ENCODE measurements at regions not wholly inside any gene's neighbourhood (a gene's known extent, or its start where the extent isn't known, plus 50 kb on each side); places are given as distances from the start of the nearest gene placed in this dataset.

DNA sequence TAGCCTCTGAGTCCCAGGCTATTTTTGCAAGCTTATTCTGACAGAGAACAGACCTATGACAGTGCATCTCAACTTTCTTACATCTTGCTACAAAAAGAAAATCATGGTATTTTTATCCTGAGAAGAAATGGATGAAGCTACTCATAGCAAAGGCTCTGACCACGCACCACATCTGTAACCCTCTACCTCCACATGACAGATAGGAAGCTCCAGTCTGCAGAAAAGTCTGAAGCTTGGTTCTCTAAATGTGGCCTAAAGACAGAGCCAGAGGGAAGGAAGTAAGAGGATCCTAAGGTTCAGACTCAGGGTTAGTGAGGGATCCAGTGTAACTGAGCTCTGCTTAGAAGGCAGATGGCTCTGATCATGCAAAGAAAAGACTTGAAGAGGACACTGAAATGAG, 58.4 kb upstream of the ABCB5 start:
- CTCF ChIA-PET: no interaction called here
- H3K27me3 Mint-ChIP-seq: peaks cover 6% of the 10 kb centered on the region

DNA sequence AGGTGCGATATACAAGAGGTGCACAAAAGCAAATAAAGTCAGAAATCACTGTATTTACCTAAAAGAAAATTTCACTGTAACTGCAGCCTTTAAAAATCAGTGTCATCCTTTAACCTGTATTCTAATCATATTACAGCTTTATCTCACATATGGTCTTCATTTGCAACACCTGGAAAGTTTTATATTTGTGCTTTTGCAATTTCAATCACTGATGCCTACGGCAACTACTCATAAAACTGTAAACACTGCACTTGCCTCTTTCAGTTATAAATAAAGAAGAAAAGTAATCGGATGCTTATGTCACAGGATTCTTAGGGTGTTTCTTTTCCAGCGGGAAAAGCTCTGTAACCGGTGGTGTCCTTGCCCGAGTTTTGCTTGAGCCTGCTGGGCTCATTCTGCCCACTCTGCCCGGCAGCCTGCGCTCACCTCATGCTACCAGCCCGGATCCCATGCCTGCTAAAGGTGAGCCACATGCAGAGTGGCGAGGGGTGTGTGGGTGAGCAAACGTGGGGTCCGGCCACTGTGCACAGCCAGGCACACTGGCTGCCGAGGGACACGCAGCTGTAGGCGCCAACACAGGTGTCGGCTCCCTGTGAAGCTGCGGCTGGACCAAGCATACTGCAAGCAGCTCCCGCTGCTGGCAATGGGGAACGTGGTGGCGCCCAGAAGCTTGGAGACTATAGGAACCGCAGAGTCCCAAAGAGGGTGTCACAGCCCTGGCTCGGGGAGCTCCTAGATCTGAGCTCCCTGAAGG, 56.3 kb upstream of the ABCB5 start:
- no peaks in the 10 kb centered on the region for H3K4me1 ChIP-seq (ENCODE audit: control insufficient read depth in 2 of 2, insufficient read depth in 2 of 2, low read length in 2 of 2)
- peaks cover 6% of the 10 kb centered on the region for H3K27me3 Mint-ChIP-seq
- POLR2A ChIA-PET: no interaction called here
- ATAC-seq (ENCODE audit: low read depth) (no peak), DNase-seq (no peak)
- H3K4me3 ChIP-seq (ENCODE audit: control extremely low read depth in 1 of 5, extremely low read depth in 1 of 5, insufficient read depth in 1 of 5, low read depth in 2 of 5, low read length in 4 of 5): no peak overlapping the region
- no peak overlapping the region for H2AFZ ChIP-seq (ENCODE audit: insufficient read depth, low read depth, low read length, poor library complexity, severe bottlenecking)
- H3K4me2 ChIP-seq (replicated peaks; ENCODE audit: low read depth, low read length, poor library complexity, severe bottlenecking): no peak overlapping the region
- 96% methylated on average over 20 of the region's 22 CpGs for WGBS (ENCODE audit: insufficient coverage)
- H3K4me1 Mint-ChIP-seq: no peaks in the 10 kb centered on the region
- no peaks in the 10 kb centered on the region for H3K36me3 ChIP-seq (replicated peaks in 1 of 2; ENCODE audit: control extremely low read depth in 1 of 2, control insufficient read depth in 1 of 2, extremely low read depth in 1 of 2, insufficient read depth in 2 of 2, low read length in 1 of 2)
- H3K27ac ChIP-seq (ENCODE audit: low read length in 2 of 2): no peak overlapping the region
- CTCF ChIA-PET: no interaction called here
- no peak overlapping the region for H3K4me3 Mint-ChIP-seq
- no peaks in the 10 kb centered on the region for H4K20me1 ChIP-seq (ENCODE audit: control insufficient read depth, insufficient read depth, low read length, poor library complexity, severe bottlenecking)
- intact Hi-C loops (cut with micrococcal nuclease): no loop called here
- H3K27me3 ChIP-seq (replicated peaks in 1 of 4; ENCODE audit: control extremely low read depth in 1 of 4, control insufficient read depth in 3 of 4, insufficient read depth in 4 of 4, low read length in 3 of 4): no peaks in the 10 kb centered on the region
- no peaks in the 10 kb centered on the region for H3K9me3 Mint-ChIP-seq (ENCODE audit: insufficient read depth)
- TF ChIP-seq, protein P1, sequence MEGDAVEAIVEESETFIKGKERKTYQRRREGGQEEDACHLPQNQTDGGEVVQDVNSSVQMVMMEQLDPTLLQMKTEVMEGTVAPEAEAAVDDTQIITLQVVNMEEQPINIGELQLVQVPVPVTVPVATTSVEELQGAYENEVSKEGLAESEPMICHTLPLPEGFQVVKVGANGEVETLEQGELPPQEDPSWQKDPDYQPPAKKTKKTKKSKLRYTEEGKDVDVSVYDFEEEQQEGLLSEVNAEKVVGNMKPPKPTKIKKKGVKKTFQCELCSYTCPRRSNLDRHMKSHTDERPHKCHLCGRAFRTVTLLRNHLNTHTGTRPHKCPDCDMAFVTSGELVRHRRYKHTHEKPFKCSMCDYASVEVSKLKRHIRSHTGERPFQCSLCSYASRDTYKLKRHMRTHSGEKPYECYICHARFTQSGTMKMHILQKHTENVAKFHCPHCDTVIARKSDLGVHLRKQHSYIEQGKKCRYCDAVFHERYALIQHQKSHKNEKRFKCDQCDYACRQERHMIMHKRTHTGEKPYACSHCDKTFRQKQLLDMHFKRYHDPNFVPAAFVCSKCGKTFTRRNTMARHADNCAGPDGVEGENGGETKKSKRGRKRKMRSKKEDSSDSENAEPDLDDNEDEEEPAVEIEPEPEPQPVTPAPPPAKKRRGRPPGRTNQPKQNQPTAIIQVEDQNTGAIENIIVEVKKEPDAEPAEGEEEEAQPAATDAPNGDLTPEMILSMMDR (IDR thresholded peaks at IDR 0.05): no peak
- TF ChIP-seq EZH2 (IDR thresholded peaks at IDR 0.05; ENCODE audit: borderline replicate concordance, insufficient read depth, low read depth, low read length, poor library complexity, severe bottlenecking): no peak
- H3K27ac Mint-ChIP-seq: no peak overlapping the region
- H3K79me2 ChIP-seq (ENCODE audit: control insufficient read depth, insufficient read depth, low read length): no peaks in the 10 kb centered on the region
- H3K9ac ChIP-seq (ENCODE audit: low read length): no peak overlapping the region
- H3K9me3 ChIP-seq (ENCODE audit: control extremely low read depth in 1 of 3, control insufficient read depth in 2 of 3, insufficient read depth in 1 of 3, low read length in 2 of 3): peaks cover 0 to 3% (median 0%) of the 10 kb centered on the region in 3 donors

More for the DNA sequence above, 58.4 kb upstream of the ABCB5 start:
- no peaks in the 10 kb centered on the region for H3K9me3 Mint-ChIP-seq (ENCODE audit: insufficient read depth)
- no peak overlapping the region for H3K27ac ChIP-seq (ENCODE audit: low read length in 2 of 2)
- ATAC-seq (ENCODE audit: low read depth) (no peak), DNase-seq (no peak)
- no peak overlapping the region for H3K4me2 ChIP-seq (replicated peaks; ENCODE audit: low read depth, low read length, poor library complexity, severe bottlenecking)
- no peak overlapping the region for H3K4me3 ChIP-seq (ENCODE audit: control extremely low read depth in 1 of 5, extremely low read depth in 1 of 5, insufficient read depth in 1 of 5, low read depth in 2 of 5, low read length in 4 of 5)
- POLR2A ChIA-PET: no interaction called here
- H3K27ac Mint-ChIP-seq: no peak overlapping the region
- H3K9me3 ChIP-seq (ENCODE audit: control extremely low read depth in 1 of 3, control insufficient read depth in 2 of 3, insufficient read depth in 1 of 3, low read length in 2 of 3): peaks cover 0 to 3% (median 0%) of the 10 kb centered on the region in 3 donors
- H3K79me2 ChIP-seq (ENCODE audit: control insufficient read depth, insufficient read depth, low read length): no peaks in the 10 kb centered on the region
- H4K20me1 ChIP-seq (ENCODE audit: control insufficient read depth, insufficient read depth, low read length, poor library complexity, severe bottlenecking): no peaks in the 10 kb centered on the region
- H3K4me1 Mint-ChIP-seq: no peaks in the 10 kb centered on the region
- H3K9ac ChIP-seq (ENCODE audit: low read length): no peak overlapping the region
- H2AFZ ChIP-seq (ENCODE audit: insufficient read depth, low read depth, low read length, poor library complexity, severe bottlenecking): no peak overlapping the region
- intact Hi-C loops (cut with micrococcal nuclease): no loop called here
- H3K36me3 ChIP-seq (replicated peaks in 1 of 2; ENCODE audit: control extremely low read depth in 1 of 2, control insufficient read depth in 1 of 2, extremely low read depth in 1 of 2, insufficient read depth in 2 of 2, low read length in 1 of 2): no peaks in the 10 kb centered on the region
- H3K4me1 ChIP-seq (ENCODE audit: control insufficient read depth in 2 of 2, insufficient read depth in 2 of 2, low read length in 2 of 2): no peaks in the 10 kb centered on the region
- H3K27me3 ChIP-seq (replicated peaks in 1 of 4; ENCODE audit: control extremely low read depth in 1 of 4, control insufficient read depth in 3 of 4, insufficient read depth in 4 of 4, low read length in 3 of 4): no peaks in the 10 kb centered on the region
- no CpG with 5 or more reads among the region's 1 CpG for WGBS (ENCODE audit: insufficient coverage)
- TF ChIP-seq, protein P1 (IDR thresholded peaks at IDR 0.05): no peak
- TF ChIP-seq EZH2 (IDR thresholded peaks at IDR 0.05; ENCODE audit: borderline replicate concordance, insufficient read depth, low read depth, low read length, poor library complexity, severe bottlenecking): no peak
- no peak overlapping the region for H3K4me3 Mint-ChIP-seq
